Keratinocyte (primary cell): ENCODE measurements at regions not wholly inside any gene's neighbourhood (a gene's known extent, or its start where the extent isn't known, plus 50 kb on each side); places are given as distances from the start of the nearest gene placed in this dataset.

Source experiments
- DNase-seq: peaks from one replicate; pipeline ENCODE4 v3.0.0-alpha.2; 2011; ENCODE audit warnings: low read depth, missing footprints, low spot score
- FAIRE-seq: peaks from 2 replicates; lab custom pipeline; 2011; peaks lifted over from hg19 to GRCh38; lab: Jason Lieb, UNC
- H2AFZ ChIP-seq: 2 replicates; pipeline ENCODE4 v1.6.0; 2012; ENCODE audit warnings: low read length, control low read depth, inconsistent platforms; ENCODE audit not compliant: control insufficient read depth
- H3K27ac ChIP-seq: 2 replicates; pipeline ENCODE4 v1.5.1; 2011; ENCODE audit warnings: low read length; ENCODE audit not compliant: control insufficient read depth, insufficient read depth
- H3K27me3 ChIP-seq: 3 replicates; pipeline ENCODE4 v1.6.0; 2011; ENCODE audit warnings: low read length; ENCODE audit not compliant: control insufficient read depth, insufficient read depth; ENCODE audit errors: extremely low read depth
- H3K36me3 ChIP-seq, 2 experiments: 2 replicates in 1 of 2; 3 replicates in 1 of 2; pipeline ENCODE4 v1.5.1; 2011; ENCODE audit warnings: low read length in 2 of 2, mild to moderate bottlenecking in 1 of 2; ENCODE audit not compliant: control insufficient read depth in 2 of 2, insufficient read depth in 2 of 2; ENCODE audit errors: extremely low read depth in 1 of 2
- H3K4me1 ChIP-seq: 3 replicates; pipeline ENCODE4 v1.5.1; 2011; ENCODE audit warnings: low read length; ENCODE audit not compliant: control insufficient read depth, insufficient read depth; ENCODE audit errors: extremely low read depth
- H3K4me2 ChIP-seq: 3 replicates; pipeline ENCODE4 v1.6.0; 2011; ENCODE audit warnings: low read depth, low read length; ENCODE audit not compliant: control insufficient read depth, insufficient read depth; ENCODE audit errors: extremely low read depth
- H3K4me3 ChIP-seq, 3 experiments: fragments of 200-600 bp in 1 of 3; sonication (generic) in 1 of 3; 2 replicates in 2 of 3; 3 replicates in 1 of 3; pipeline ENCODE4 v1.5.1; 2011 to 2016; ENCODE audit warnings: low read length in 3 of 3, mild to moderate bottlenecking in 3 of 3, control low read depth in 2 of 3, inconsistent platforms in 1 of 3, low read depth in 1 of 3, mixed read lengths in 1 of 3, mixed run types in 1 of 3, moderate library complexity in 1 of 3; ENCODE audit not compliant: control insufficient read depth in 2 of 3, insufficient read depth in 2 of 3; ENCODE audit errors: extremely low read depth in 1 of 3
- H3K79me2 ChIP-seq: 2 replicates; pipeline ENCODE4 v1.6.0; 2012; ENCODE audit warnings: low read length; ENCODE audit not compliant: control insufficient read depth, insufficient read depth
- H3K9ac ChIP-seq: 3 replicates; pipeline ENCODE4 v1.6.0; 2011; ENCODE audit warnings: low read length; ENCODE audit not compliant: control insufficient read depth, insufficient read depth; ENCODE audit errors: extremely low read depth
- H3K9me1 ChIP-seq: 3 replicates; pipeline ENCODE4 v1.6.0; 2011; ENCODE audit warnings: low read length; ENCODE audit not compliant: control insufficient read depth, insufficient read depth; ENCODE audit errors: extremely low read depth
- H3K9me3 ChIP-seq: 2 replicates; pipeline ENCODE4 v1.5.1; 2012; ENCODE audit warnings: low read depth, low read length; ENCODE audit not compliant: control insufficient read depth
- H4K20me1 ChIP-seq: 3 replicates; pipeline ENCODE4 v1.6.0; 2011; ENCODE audit warnings: low read length; ENCODE audit not compliant: control insufficient read depth, insufficient read depth; ENCODE audit errors: extremely low read depth
- CTCF ChIP-seq, 3 experiments: IDR thresholded peaks in 1 of 3; conservative IDR thresholded peaks in 1 of 3; optimal IDR thresholded peaks in 1 of 3; 2 replicates in 2 of 3; 3 replicates in 1 of 3; pipeline versions ENCODE3 to v1.5.1; 2011; ENCODE audit warnings: low read length in 3 of 3, mild to moderate bottlenecking in 3 of 3, moderate library complexity in 2 of 3, control low read depth in 1 of 3, inconsistent platforms in 1 of 3; ENCODE audit not compliant: insufficient read depth in 2 of 3; ENCODE audit errors: extremely low read depth in 1 of 3
- EZH2 ChIP-seq: IDR thresholded peaks from one replicate; pipeline ENCODE4 v1.6.1; 2012; ENCODE audit warnings: inconsistent platforms, mild to moderate bottlenecking, low read length, moderate library complexity
- dilution Hi-C: fragments of 300-500 bp; cut with MboI; formaldehyde crosslinking; loops from one replicate; pipeline ENCODE4 v1.7.0; 2020; ENCODE audit warnings: low sequenced_read_pairs; ENCODE audit not compliant: extremely low pct_ligation_motif_present

DNA sequence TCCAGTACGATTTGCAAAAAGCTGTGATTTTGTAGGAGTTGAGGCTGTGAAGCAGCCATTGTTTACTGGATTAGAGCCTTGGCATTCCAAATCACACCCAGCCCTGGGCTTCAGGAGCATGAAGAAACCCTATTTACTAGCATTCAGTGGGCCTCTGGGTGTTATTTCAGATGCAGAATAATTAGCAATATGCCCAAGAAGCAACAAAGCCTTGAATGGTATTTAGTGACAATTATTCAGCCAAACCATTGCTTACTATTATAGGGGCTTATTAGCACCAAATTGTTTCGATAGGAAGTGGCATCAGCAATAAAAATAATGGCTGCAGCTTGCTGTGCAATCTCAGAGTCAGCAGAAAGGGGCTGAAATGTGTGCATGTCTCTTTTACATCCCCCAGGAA is 166.6 kb upstream of the SHISA6 start:
- FAIRE-seq (no peak), DNase-seq (no peak)
- H2AFZ ChIP-seq: no peak overlapping the region
- no peaks in the 10 kb centered on the region for H3K79me2 ChIP-seq
- no peaks in the 10 kb centered on the region for H3K9me1 ChIP-seq
- H3K36me3 ChIP-seq: no peaks in the 10 kb centered on the region
- H3K27me3 ChIP-seq: no peaks in the 10 kb centered on the region
- no peak overlapping the region for H3K27ac ChIP-seq
- H3K4me3 ChIP-seq: no peak overlapping the region
- no peak for TF ChIP-seq CTCF (optimal IDR thresholded peaks at IDR 0.05 in 1 of 3, IDR thresholded peaks at IDR 0.05 in 1 of 3, conservative IDR thresholded peaks at IDR 0.05 in 1 of 3; ENCODE audit: extremely low read depth in 1 of 3, insufficient read depth in 2 of 3, low read length in 3 of 3)
- TF ChIP-seq EZH2: no peak
- no peaks in the 10 kb centered on the region for H3K4me1 ChIP-seq
- no peaks in the 10 kb centered on the region for H4K20me1 ChIP-seq
- H3K4me2 ChIP-seq: no peak overlapping the region
- dilution Hi-C loops: no loop called here
- no peak overlapping the region for H3K9ac ChIP-seq
- H3K9me3 ChIP-seq: no peaks in the 10 kb centered on the region

DNA sequence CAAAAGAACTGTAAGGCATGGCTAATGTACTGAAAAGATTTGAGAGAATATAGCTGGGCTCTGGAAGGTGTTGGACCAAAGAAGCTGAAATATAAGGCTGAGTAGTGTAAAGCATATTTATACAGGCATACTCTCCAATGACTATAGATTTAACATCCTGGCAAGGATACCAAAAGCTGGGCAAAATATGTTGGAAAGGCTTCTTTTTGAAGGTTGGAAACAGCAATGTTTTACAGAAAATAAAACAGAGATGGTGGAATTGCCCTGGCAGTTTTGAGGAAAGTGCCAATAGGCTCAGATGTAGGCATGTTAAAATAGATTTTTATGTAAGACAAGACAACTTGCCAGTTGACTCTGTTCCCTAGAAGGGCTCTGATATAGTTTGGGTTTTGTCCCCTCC is 184.1 kb upstream of the SHISA6 start:
- dilution Hi-C loops: no loop called here
- TF ChIP-seq CTCF (optimal IDR thresholded peaks at IDR 0.05 in 1 of 3, IDR thresholded peaks at IDR 0.05 in 1 of 3, conservative IDR thresholded peaks at IDR 0.05 in 1 of 3; ENCODE audit: extremely low read depth in 1 of 3, insufficient read depth in 2 of 3, low read length in 3 of 3): no peak
- TF ChIP-seq EZH2: no peak
- Histone ChIP-seq H4K20me1 (no peaks in the 10 kb centered on the region), H3K9ac (no peak overlapping the region), H3K36me3 (no peaks in the 10 kb centered on the region), H3K4me3 (no peak overlapping the region), H2AFZ (no peak overlapping the region), H3K4me1 (no peaks in the 10 kb centered on the region), H3K79me2 (no peaks in the 10 kb centered on the region), H3K27ac (no peak overlapping the region), H3K4me2 (no peak overlapping the region), H3K27me3 (no peaks in the 10 kb centered on the region), H3K9me3 (no peaks in the 10 kb centered on the region), H3K9me1 (no peaks in the 10 kb centered on the region)
- DNase-seq (no peak), FAIRE-seq (no peak)
